Neural cell (in vitro differentiated cells): ENCODE measurements at regions not wholly inside any gene's neighbourhood (a gene's known extent, or its start where the extent isn't known, plus 50 kb on each side); places are given as distances from the start of the nearest gene placed in this dataset.

Experiments used
- H2AFZ ChIP-seq: fragments of 200-600, 300-800 bp; sonication (generic), shearing (Covaris generic); 2 replicates; pipeline ENCODE4 v1.6.0; 2014; ENCODE audit warnings: low read depth, mild to moderate bottlenecking, antibody characterized with exemption, low read length, moderate library complexity
- H3F3A ChIP-seq: fragments of 200-600 bp; shearing (Covaris generic); 2 replicates; pipeline ENCODE4 v1.6.1; 2016; ENCODE audit warnings: mild to moderate bottlenecking, moderate library complexity, mixed read lengths, antibody characterized with exemption, low read length; ENCODE audit not compliant: insufficient read depth, poor library complexity, severe bottlenecking
- H3K27ac ChIP-seq: fragments of 200-600, 300-800 bp; sonication (generic), shearing (Covaris generic); 2 replicates; pipeline ENCODE4 v1.5.1; 2014; ENCODE audit warnings: mild to moderate bottlenecking, low read length, moderate library complexity
- H3K27me3 ChIP-seq: fragments of 300-800, 200-600 bp; sonication (generic), shearing (Covaris generic); 2 replicates; pipeline ENCODE4 v1.6.0; 2014; ENCODE audit warnings: mild to moderate bottlenecking, low read depth, low read length, moderate library complexity; ENCODE audit not compliant: insufficient read depth
- H3K36me3 ChIP-seq: fragments of 300-800, 200-600 bp; sonication (generic), shearing (Covaris generic); 2 replicates; pipeline ENCODE4 v1.5.1; 2014; ENCODE audit warnings: mild to moderate bottlenecking, antibody characterized with exemption, low read length, moderate library complexity; ENCODE audit not compliant: insufficient read depth
- H3K4me2 ChIP-seq: fragments of 300-800, 200-600 bp; sonication (generic), shearing (Covaris generic); 2 replicates; pipeline ENCODE4 v1.6.0; 2014; ENCODE audit warnings: mild to moderate bottlenecking, low read length
- H3K4me3 ChIP-seq: fragments of 300-800, 200-600 bp; sonication (generic), shearing (Covaris generic); 2 replicates; pipeline ENCODE4 v1.5.1; 2014; ENCODE audit warnings: mild to moderate bottlenecking, low read length, moderate library complexity
- H3K79me2 ChIP-seq: fragments of 200-600 bp; shearing (Covaris generic); replicated peaks from 2 replicates; pipeline ENCODE4 v1.6.0; 2014; ENCODE audit warnings: mild to moderate bottlenecking, low read length, moderate library complexity; ENCODE audit not compliant: insufficient read depth
- H3K9ac ChIP-seq: fragments of 300-800, 200-600 bp; sonication (generic), shearing (Covaris generic); 2 replicates; pipeline ENCODE4 v1.6.1; 2016; ENCODE audit warnings: mild to moderate bottlenecking, low read length, mixed read lengths
- H3K9me2 ChIP-seq: fragments of 200-600 bp; shearing (Covaris generic); 2 replicates; pipeline ENCODE4 v1.6.1; 2016; ENCODE audit warnings: mild to moderate bottlenecking, low read length, mixed read lengths; ENCODE audit not compliant: insufficient read depth
- H3K9me3 ChIP-seq: fragments of 200-600, 300-800 bp; sonication (generic), shearing (Covaris generic); 2 replicates; pipeline ENCODE4 v1.6.1; 2016; ENCODE audit warnings: mild to moderate bottlenecking, mixed run types, low read length, moderate library complexity, mixed read lengths
- H4K20me1 ChIP-seq: fragments of 200-600 bp; shearing (Covaris generic); 2 replicates; pipeline ENCODE4 v1.6.1; 2016; ENCODE audit warnings: mild to moderate bottlenecking, mixed run types; ENCODE audit not compliant: insufficient read depth
- EP300 ChIP-seq: fragments of 450-650 bp; conservative IDR thresholded peaks from 2 replicates; pipeline ENCODE4 v1.6.1; 2014; ENCODE audit warnings: antibody characterized with exemption, mild to moderate bottlenecking, moderate library complexity; ENCODE audit not compliant: poor library complexity, severe bottlenecking
- EZH2 ChIP-seq: fragments of 200-600, 300-800 bp; shearing (Covaris generic), sonication (generic); IDR thresholded peaks from 2 replicates; pipeline ENCODE4 v1.6.1; 2014; ENCODE audit warnings: antibody characterized with exemption, low read length, borderline replicate concordance, mild to moderate bottlenecking; ENCODE audit not compliant: insufficient read depth, poor library complexity, severe bottlenecking
- MXI1 ChIP-seq: fragments of 450-650 bp; conservative IDR thresholded peaks from 2 replicates; pipeline ENCODE4 v1.6.1; 2014; ENCODE audit warnings: antibody characterized with exemption, mild to moderate bottlenecking; ENCODE audit not compliant: poor library complexity, severe bottlenecking
- POLR2AphosphoS5 ChIP-seq: IDR thresholded peaks from 2 replicates; pipeline ENCODE4 v1.6.1; 2012
- RAD21 ChIP-seq: fragments of 450-650 bp; conservative IDR thresholded peaks from 2 replicates; pipeline ENCODE4 v1.6.1; 2014; ENCODE audit warnings: antibody characterized with exemption, mild to moderate bottlenecking, moderate library complexity
- SMC3 ChIP-seq: fragments of 450-650 bp; conservative IDR thresholded peaks from 2 replicates; pipeline ENCODE4 v1.6.1; 2014; ENCODE audit warnings: antibody characterized with exemption, mild to moderate bottlenecking, moderate library complexity; ENCODE audit not compliant: poor library complexity
- TAF1 ChIP-seq: IDR thresholded peaks from 2 replicates; pipeline ENCODE4 v1.6.1; 2012; ENCODE audit warnings: low read depth
- TF ChIP-seq, protein P1 (sequence below): IDR thresholded peaks from 2 replicates; pipeline ENCODE4 v1.6.1; 2012; ENCODE audit warnings: borderline replicate concordance
- TF ChIP-seq, protein P2 (sequence below): fragments of 450-650 bp; IDR thresholded peaks from 2 replicates; pipeline ENCODE4 v1.5.1; 2014; ENCODE audit warnings: antibody characterized with exemption, mild to moderate bottlenecking, moderate library complexity; ENCODE audit not compliant: poor library complexity, severe bottlenecking

DNA sequence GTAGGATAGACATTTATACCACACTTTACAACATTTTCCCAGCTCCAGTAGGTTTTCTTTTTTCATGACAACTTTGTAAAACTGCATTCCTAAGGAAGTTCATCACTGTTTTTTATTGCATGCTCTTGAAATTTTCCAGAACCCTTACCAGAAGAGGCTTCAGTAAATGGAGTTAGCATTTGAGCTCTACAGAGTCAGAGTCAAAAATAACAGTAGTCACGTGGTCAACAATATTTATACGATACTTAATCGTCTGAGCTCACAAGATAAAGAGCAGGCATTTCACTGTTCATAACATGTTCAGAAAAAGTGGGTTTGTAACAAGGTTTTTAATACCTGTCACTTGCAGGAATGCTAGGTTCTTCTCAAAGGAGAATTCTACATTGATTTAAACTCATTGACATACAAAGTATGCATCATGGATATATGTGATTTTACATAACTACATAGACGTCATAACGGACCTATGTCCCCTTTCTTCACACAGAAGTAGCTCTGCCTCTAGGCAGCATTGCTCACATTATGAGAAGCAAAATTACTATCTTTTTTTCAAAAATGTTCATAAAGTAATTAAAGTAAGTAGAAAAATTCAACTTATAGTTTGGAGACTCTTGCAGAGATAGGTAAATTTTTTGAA is 187.0 kb upstream of the COL3A1 start:
- Histone ChIP-seq H3K27ac (no peak overlapping the region), H3K4me2 (no peak overlapping the region), H4K20me1 (no peaks in the 10 kb centered on the region), H3F3A (no peaks in the 10 kb centered on the region), H3K9me3 (no peaks in the 10 kb centered on the region), H3K79me2 (no peaks in the 10 kb centered on the region), H3K27me3 (no peaks in the 10 kb centered on the region), H3K9ac (no peak overlapping the region), H3K4me3 (no peak overlapping the region), H3K9me2 (no peaks in the 10 kb centered on the region), H3K36me3 (no peaks in the 10 kb centered on the region), H2AFZ (no peak overlapping the region)
- TF ChIP-seq, protein P1, sequence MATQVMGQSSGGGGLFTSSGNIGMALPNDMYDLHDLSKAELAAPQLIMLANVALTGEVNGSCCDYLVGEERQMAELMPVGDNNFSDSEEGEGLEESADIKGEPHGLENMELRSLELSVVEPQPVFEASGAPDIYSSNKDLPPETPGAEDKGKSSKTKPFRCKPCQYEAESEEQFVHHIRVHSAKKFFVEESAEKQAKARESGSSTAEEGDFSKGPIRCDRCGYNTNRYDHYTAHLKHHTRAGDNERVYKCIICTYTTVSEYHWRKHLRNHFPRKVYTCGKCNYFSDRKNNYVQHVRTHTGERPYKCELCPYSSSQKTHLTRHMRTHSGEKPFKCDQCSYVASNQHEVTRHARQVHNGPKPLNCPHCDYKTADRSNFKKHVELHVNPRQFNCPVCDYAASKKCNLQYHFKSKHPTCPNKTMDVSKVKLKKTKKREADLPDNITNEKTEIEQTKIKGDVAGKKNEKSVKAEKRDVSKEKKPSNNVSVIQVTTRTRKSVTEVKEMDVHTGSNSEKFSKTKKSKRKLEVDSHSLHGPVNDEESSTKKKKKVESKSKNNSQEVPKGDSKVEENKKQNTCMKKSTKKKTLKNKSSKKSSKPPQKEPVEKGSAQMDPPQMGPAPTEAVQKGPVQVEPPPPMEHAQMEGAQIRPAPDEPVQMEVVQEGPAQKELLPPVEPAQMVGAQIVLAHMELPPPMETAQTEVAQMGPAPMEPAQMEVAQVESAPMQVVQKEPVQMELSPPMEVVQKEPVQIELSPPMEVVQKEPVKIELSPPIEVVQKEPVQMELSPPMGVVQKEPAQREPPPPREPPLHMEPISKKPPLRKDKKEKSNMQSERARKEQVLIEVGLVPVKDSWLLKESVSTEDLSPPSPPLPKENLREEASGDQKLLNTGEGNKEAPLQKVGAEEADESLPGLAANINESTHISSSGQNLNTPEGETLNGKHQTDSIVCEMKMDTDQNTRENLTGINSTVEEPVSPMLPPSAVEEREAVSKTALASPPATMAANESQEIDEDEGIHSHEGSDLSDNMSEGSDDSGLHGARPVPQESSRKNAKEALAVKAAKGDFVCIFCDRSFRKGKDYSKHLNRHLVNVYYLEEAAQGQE = no peak
- TF ChIP-seq SMC3 (no peak), EP300 (no peak), TAF1 (no peak), MXI1 (no peak), EZH2 (no peak), RAD21 (no peak), POLR2AphosphoS5 (no peak)
- TF ChIP-seq, protein P2, sequence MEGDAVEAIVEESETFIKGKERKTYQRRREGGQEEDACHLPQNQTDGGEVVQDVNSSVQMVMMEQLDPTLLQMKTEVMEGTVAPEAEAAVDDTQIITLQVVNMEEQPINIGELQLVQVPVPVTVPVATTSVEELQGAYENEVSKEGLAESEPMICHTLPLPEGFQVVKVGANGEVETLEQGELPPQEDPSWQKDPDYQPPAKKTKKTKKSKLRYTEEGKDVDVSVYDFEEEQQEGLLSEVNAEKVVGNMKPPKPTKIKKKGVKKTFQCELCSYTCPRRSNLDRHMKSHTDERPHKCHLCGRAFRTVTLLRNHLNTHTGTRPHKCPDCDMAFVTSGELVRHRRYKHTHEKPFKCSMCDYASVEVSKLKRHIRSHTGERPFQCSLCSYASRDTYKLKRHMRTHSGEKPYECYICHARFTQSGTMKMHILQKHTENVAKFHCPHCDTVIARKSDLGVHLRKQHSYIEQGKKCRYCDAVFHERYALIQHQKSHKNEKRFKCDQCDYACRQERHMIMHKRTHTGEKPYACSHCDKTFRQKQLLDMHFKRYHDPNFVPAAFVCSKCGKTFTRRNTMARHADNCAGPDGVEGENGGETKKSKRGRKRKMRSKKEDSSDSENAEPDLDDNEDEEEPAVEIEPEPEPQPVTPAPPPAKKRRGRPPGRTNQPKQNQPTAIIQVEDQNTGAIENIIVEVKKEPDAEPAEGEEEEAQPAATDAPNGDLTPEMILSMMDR = no peak

DNA sequence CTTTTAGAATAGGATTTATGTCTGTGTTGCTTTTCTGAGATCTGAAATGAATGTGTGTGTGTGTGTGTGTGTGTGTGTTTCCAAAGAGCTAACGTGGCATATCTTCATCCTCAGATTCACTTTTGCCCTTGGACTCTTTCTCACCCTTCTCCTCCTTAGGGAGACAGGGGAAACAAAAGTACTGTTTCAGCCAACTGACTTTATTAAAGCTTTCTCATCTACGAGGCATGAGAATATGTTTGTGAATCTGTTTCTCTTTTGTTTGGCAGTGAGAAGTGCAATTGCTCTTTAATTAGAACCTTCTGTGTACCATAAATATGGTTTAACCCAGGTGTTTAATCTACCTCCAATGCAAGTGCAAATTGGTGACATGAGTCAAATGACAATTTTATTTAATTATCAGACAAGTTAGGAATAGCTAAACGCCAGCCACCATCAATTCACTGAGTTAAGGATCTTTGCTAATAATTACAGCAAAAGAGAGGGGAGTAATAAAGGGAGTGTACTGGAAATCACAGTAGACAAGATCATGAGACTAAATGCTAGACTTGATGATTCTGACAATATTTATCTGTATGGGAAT is 186.4 kb upstream of the COL3A1 start:
- TF ChIP-seq EP300 = no peak
- TF ChIP-seq TAF1 = no peak
- Histone ChIP-seq H2AFZ (no peak overlapping the region), H3K27me3 (no peaks in the 10 kb centered on the region), H3K36me3 (no peaks in the 10 kb centered on the region), H3K9me3 (no peaks in the 10 kb centered on the region), H3K27ac (no peak overlapping the region), H3K4me2 (no peak overlapping the region), H3F3A (no peaks in the 10 kb centered on the region), H3K4me3 (no peak overlapping the region), H3K9me2 (no peaks in the 10 kb centered on the region), H3K79me2 (no peaks in the 10 kb centered on the region), H3K9ac (no peak overlapping the region), H4K20me1 (no peaks in the 10 kb centered on the region)
